Tibial nerve (tissue), 4 donors: ENCODE measurements at regions not wholly inside any gene's neighbourhood (a gene's known extent, or its start where the extent isn't known, plus 50 kb on each side); places are given as distances from the start of the nearest gene placed in this dataset.

Experiments
- EP300 ChIP-seq, 2 donors: sonication (generic); formaldehyde crosslinking; IDR thresholded peaks; one replicate each; pipeline ENCODE4 v1.6.1; 2017; ENCODE audit warnings: antibody characterized with exemption in 2 of 2, mild to moderate bottlenecking in 1 of 2
- POLR2A ChIP-seq, 2 donors: fragments of 450-650 bp; IDR thresholded peaks; one replicate each; pipeline ENCODE4 v1.6.1; 2017; ENCODE audit warnings: antibody characterized with exemption in 2 of 2, mild to moderate bottlenecking in 2 of 2, moderate library complexity in 2 of 2
- TF ChIP-seq, protein P1 (sequence below), 5 experiments: fragments of 200-600 bp in 3 of 5; fragments of 450-650 bp in 2 of 5; sonication (generic) in 3 of 5; IDR thresholded peaks; one replicate each; pipeline ENCODE4 v1.5.1; 2016 to 2019; ENCODE audit warnings: antibody characterized with exemption in 5 of 5, mild to moderate bottlenecking in 3 of 5, moderate library complexity in 2 of 5

DNA sequence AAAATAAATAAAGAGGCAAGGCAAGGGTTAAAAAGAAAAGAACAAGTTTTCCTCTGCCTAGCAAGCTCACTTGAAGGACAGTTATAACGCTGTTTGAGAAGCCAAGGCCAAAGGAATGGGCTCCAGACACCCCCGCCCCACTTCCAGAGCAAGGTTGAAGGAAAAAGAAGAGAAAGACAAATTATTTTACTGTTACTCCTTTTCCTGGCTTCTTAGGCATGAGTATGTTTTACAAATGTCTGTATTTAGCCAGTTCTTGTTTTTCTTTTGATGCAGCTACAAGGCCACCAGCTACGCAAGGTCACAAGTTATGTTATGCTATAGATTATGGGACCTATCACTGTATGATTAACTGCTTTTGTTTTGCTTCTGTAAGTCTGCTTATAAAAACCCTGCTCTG, 94.6 kb downstream of the ZNF22 start:
- TF ChIP-seq, protein P1, sequence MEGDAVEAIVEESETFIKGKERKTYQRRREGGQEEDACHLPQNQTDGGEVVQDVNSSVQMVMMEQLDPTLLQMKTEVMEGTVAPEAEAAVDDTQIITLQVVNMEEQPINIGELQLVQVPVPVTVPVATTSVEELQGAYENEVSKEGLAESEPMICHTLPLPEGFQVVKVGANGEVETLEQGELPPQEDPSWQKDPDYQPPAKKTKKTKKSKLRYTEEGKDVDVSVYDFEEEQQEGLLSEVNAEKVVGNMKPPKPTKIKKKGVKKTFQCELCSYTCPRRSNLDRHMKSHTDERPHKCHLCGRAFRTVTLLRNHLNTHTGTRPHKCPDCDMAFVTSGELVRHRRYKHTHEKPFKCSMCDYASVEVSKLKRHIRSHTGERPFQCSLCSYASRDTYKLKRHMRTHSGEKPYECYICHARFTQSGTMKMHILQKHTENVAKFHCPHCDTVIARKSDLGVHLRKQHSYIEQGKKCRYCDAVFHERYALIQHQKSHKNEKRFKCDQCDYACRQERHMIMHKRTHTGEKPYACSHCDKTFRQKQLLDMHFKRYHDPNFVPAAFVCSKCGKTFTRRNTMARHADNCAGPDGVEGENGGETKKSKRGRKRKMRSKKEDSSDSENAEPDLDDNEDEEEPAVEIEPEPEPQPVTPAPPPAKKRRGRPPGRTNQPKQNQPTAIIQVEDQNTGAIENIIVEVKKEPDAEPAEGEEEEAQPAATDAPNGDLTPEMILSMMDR (IDR thresholded peaks at IDR 0.05), result no peak
- TF ChIP-seq POLR2A (IDR thresholded peaks at IDR 0.05) (no peak), EP300 (IDR thresholded peaks at IDR 0.05) (no peak)
